Fibroblast of lung (primary cell): ENCODE measurements at regions not wholly inside any gene's neighbourhood (a gene's known extent, or its start where the extent isn't known, plus 50 kb on each side); places are given as distances from the start of the nearest gene placed in this dataset.

Experiments used
- EZH2 ChIP-seq: IDR thresholded peaks from 2 replicates; pipeline ENCODE4 v1.5.1; 2012; ENCODE audit warnings: low read length, control low read depth, mild to moderate bottlenecking; ENCODE audit errors: missing control alignments
- TF ChIP-seq, protein P1 (sequence below), 2 donors: IDR thresholded peaks in 1 of 2; conservative IDR thresholded peaks in 1 of 2; 1 replicate in 1 of 2; 2 replicates in 1 of 2; pipeline ENCODE4 v1.5.1; 2011 to 2012; ENCODE audit warnings: low read length in 2 of 2, control low read depth in 1 of 2, inconsistent platforms in 1 of 2, low read depth in 1 of 2, mild to moderate bottlenecking in 1 of 2

GRCh38 chr5:4882186-4882585 is 257.9 kb upstream of the ADAMTS16 start:
- TF ChIP-seq, protein P1, sequence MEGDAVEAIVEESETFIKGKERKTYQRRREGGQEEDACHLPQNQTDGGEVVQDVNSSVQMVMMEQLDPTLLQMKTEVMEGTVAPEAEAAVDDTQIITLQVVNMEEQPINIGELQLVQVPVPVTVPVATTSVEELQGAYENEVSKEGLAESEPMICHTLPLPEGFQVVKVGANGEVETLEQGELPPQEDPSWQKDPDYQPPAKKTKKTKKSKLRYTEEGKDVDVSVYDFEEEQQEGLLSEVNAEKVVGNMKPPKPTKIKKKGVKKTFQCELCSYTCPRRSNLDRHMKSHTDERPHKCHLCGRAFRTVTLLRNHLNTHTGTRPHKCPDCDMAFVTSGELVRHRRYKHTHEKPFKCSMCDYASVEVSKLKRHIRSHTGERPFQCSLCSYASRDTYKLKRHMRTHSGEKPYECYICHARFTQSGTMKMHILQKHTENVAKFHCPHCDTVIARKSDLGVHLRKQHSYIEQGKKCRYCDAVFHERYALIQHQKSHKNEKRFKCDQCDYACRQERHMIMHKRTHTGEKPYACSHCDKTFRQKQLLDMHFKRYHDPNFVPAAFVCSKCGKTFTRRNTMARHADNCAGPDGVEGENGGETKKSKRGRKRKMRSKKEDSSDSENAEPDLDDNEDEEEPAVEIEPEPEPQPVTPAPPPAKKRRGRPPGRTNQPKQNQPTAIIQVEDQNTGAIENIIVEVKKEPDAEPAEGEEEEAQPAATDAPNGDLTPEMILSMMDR (conservative IDR thresholded peaks at IDR 0.05 in 1 of 2, IDR thresholded peaks at IDR 0.05 in 1 of 2; ENCODE audit: low read depth in 1 of 2, low read length in 2 of 2), result no peak
- no peak for TF ChIP-seq EZH2
